ENCODE measurements at regions not wholly inside any gene's neighbourhood (a gene's known extent, or its start where the extent isn't known, plus 50 kb on each side); places are given as distances from the start of the nearest gene placed in this dataset.

DNA sequence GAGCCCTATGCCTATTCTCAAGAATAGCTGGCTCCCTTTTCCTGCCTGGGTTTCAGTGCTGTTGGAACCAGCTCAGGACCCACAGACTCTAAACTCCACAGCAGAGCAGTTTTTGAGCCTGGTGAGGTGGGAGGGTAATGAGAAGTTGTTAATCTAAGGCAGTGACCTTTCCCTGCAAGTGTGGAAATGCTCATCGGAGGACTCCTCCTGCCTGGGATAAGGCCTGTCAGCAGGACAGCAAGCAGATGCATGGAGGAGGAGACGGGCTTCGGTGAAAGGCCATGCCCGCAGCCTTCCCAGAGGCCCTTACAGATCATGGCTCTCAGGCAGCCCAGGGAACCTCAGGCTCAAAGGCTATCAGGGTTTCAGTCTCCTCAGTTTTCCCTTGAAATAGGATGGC lies 70.0 kb upstream of the SHISA3 start:
- TF ChIP-seq, protein P1, sequence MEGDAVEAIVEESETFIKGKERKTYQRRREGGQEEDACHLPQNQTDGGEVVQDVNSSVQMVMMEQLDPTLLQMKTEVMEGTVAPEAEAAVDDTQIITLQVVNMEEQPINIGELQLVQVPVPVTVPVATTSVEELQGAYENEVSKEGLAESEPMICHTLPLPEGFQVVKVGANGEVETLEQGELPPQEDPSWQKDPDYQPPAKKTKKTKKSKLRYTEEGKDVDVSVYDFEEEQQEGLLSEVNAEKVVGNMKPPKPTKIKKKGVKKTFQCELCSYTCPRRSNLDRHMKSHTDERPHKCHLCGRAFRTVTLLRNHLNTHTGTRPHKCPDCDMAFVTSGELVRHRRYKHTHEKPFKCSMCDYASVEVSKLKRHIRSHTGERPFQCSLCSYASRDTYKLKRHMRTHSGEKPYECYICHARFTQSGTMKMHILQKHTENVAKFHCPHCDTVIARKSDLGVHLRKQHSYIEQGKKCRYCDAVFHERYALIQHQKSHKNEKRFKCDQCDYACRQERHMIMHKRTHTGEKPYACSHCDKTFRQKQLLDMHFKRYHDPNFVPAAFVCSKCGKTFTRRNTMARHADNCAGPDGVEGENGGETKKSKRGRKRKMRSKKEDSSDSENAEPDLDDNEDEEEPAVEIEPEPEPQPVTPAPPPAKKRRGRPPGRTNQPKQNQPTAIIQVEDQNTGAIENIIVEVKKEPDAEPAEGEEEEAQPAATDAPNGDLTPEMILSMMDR (IDR thresholded peaks at IDR 0.05): no peak
- TF ChIP-seq POLR2A (IDR thresholded peaks at IDR 0.05): no peak
